H9 (cell line): ENCODE measurements at regions not wholly inside any gene's neighbourhood (a gene's known extent, or its start where the extent isn't known, plus 50 kb on each side); places are given as distances from the start of the nearest gene placed in this dataset.

Source experiments
- DNase-seq: peaks from one replicate; pipeline ENCODE4 v3.0.0-alpha.2; 2017
- H2AFZ ChIP-seq: one replicate; pipeline ENCODE4 v1.6.1; 2013; ENCODE audit warnings: mild to moderate bottlenecking, low read length, control low read depth, moderate library complexity
- H2AK5ac ChIP-seq: 2 replicates; pipeline ENCODE4 v1.6.1; 2013; ENCODE audit warnings: low read length, control low read depth, mixed read lengths; ENCODE audit not compliant: insufficient read length
- H2BK120ac ChIP-seq: one replicate; pipeline ENCODE4 v1.6.1; 2013; ENCODE audit warnings: low read depth, mild to moderate bottlenecking, low read length, control low read depth, inconsistent platforms; ENCODE audit not compliant: poor library complexity, severe bottlenecking
- H2BK12ac ChIP-seq: 2 replicates; pipeline ENCODE4 v1.6.1; 2013; ENCODE audit warnings: low read length, control low read depth, mixed read lengths, low read depth; ENCODE audit not compliant: insufficient read length
- H2BK15ac ChIP-seq: 2 replicates; pipeline ENCODE4 v1.6.1; 2013; ENCODE audit warnings: low read depth, low read length, control low read depth
- H2BK20ac ChIP-seq: one replicate; pipeline ENCODE4 v1.6.1; 2013; ENCODE audit warnings: low read depth, mild to moderate bottlenecking, low read length, control low read depth, inconsistent platforms; ENCODE audit not compliant: poor library complexity, severe bottlenecking
- H2BK5ac ChIP-seq: 2 replicates; pipeline ENCODE4 v1.6.1; 2013; ENCODE audit warnings: low read length, control low read depth, mixed read lengths; ENCODE audit not compliant: insufficient read length
- H3K14ac ChIP-seq: 2 replicates; pipeline ENCODE4 v1.6.1; 2013; ENCODE audit warnings: low read length, control low read depth; ENCODE audit not compliant: insufficient read depth
- H3K18ac ChIP-seq: 2 replicates; pipeline ENCODE4 v1.6.1; 2013; ENCODE audit warnings: low read depth, mild to moderate bottlenecking, mixed read lengths, low read length, control low read depth; ENCODE audit not compliant: insufficient read length
- H3K23ac ChIP-seq: 2 replicates; pipeline ENCODE4 v1.6.1; 2013; ENCODE audit warnings: low read length, control low read depth, mixed read lengths, low read depth; ENCODE audit not compliant: insufficient read length
- H3K23me2 ChIP-seq: 2 replicates; pipeline ENCODE4 v1.6.1; 2013; ENCODE audit warnings: low read depth, mild to moderate bottlenecking, mixed read lengths, low read length, control low read depth; ENCODE audit not compliant: insufficient read length, poor library complexity, severe bottlenecking
- H3K27ac ChIP-seq: 2 replicates; pipeline ENCODE4 v1.5.1; 2013; ENCODE audit warnings: low read length, control low read depth, mixed read lengths, low read depth; ENCODE audit not compliant: insufficient read length
- H3K27me3 ChIP-seq: 2 replicates; pipeline ENCODE4 v1.6.1; 2013; ENCODE audit warnings: low read length, control low read depth, inconsistent platforms; ENCODE audit not compliant: insufficient read depth
- H3K4ac ChIP-seq: 2 replicates; pipeline ENCODE4 v1.6.1; 2013; ENCODE audit warnings: low read depth, mild to moderate bottlenecking, control low read depth, inconsistent platforms, low read length, moderate library complexity
- H3K4me1 ChIP-seq: 2 replicates; pipeline ENCODE4 v1.6.1; 2013; ENCODE audit warnings: low read length, control low read depth, inconsistent platforms; ENCODE audit not compliant: insufficient read depth
- H3K4me2 ChIP-seq: 2 replicates; pipeline ENCODE4 v1.6.1; 2013; ENCODE audit warnings: low read length, control low read depth, mixed read lengths; ENCODE audit not compliant: insufficient read length, insufficient read depth
- H3K56ac ChIP-seq: 2 replicates; pipeline ENCODE4 v1.6.1; 2013; ENCODE audit warnings: low read depth, mild to moderate bottlenecking, mixed read lengths, low read length, control low read depth; ENCODE audit not compliant: insufficient read length
- H3K79me1 ChIP-seq: 2 replicates; pipeline ENCODE4 v1.6.1; 2013; ENCODE audit warnings: low read depth, mild to moderate bottlenecking, moderate library complexity, low read length, control low read depth, inconsistent platforms; ENCODE audit not compliant: insufficient read depth, poor library complexity, severe bottlenecking
- H3K79me2 ChIP-seq: 2 replicates; pipeline ENCODE4 v1.6.1; 2013; ENCODE audit warnings: low read length, control low read depth, inconsistent platforms; ENCODE audit not compliant: insufficient read depth
- H3K9ac ChIP-seq: 2 replicates; pipeline ENCODE4 v1.6.1; 2013; ENCODE audit warnings: low read length, control low read depth, mixed read lengths; ENCODE audit not compliant: insufficient read length; ENCODE audit errors: extremely low read depth
- H3K9me3 ChIP-seq: one replicate; pipeline ENCODE4 v1.6.1; 2013; ENCODE audit warnings: low read depth, low read length, inconsistent platforms; ENCODE audit not compliant: control insufficient read depth
- H3T11ph ChIP-seq: one replicate; pipeline ENCODE4 v1.6.1; 2013; ENCODE audit warnings: mild to moderate bottlenecking, low read length, control low read depth, inconsistent platforms
- H4K20me1 ChIP-seq: one replicate; pipeline ENCODE4 v1.6.1; 2013; ENCODE audit not compliant: control insufficient read depth, insufficient read length, insufficient read depth
- H4K5ac ChIP-seq: 2 replicates; pipeline ENCODE4 v1.6.1; 2013; ENCODE audit warnings: low read depth, mild to moderate bottlenecking, mixed read lengths, low read length, control low read depth; ENCODE audit not compliant: insufficient read length
- H4K8ac ChIP-seq: replicated peaks from 2 replicates; pipeline ENCODE4 v1.6.1; 2013; ENCODE audit warnings: low read length, control low read depth, mixed read lengths, low read depth; ENCODE audit not compliant: insufficient read length
- H4K91ac ChIP-seq: 2 replicates; pipeline ENCODE4 v1.6.1; 2013; ENCODE audit warnings: low read depth, mild to moderate bottlenecking, moderate library complexity, mixed read lengths, low read length, control low read depth; ENCODE audit not compliant: insufficient read length
- H3K27ac Mint-ChIP-seq, 3 experiments: 2 replicates in 2 of 3; 3 replicates in 1 of 3; pipeline ENCODE4 v1.8.0; 2020 to 2021; ENCODE audit warnings: mixed read lengths in 3 of 3, mild to moderate bottlenecking in 1 of 3, moderate library complexity in 1 of 3
- H3K27me3 Mint-ChIP-seq: 2 replicates; pipeline ENCODE4 v1.8.0; 2021; ENCODE audit warnings: low read depth, mild to moderate bottlenecking, moderate library complexity, mixed read lengths
- H3K36me3 Mint-ChIP-seq, 3 experiments: 2 replicates in 2 of 3; 3 replicates in 1 of 3; pipeline ENCODE4 v1.8.0; 2020 to 2021; ENCODE audit warnings: low read depth in 3 of 3, mixed read lengths in 3 of 3; ENCODE audit not compliant: insufficient read depth in 1 of 3
- H3K4me1 Mint-ChIP-seq, 2 experiments: 2 replicates each; pipeline ENCODE4 v1.8.0; 2020; ENCODE audit warnings: mixed read lengths in 2 of 2
- H3K4me3 Mint-ChIP-seq, 2 experiments: 2 replicates in 1 of 2; 3 replicates in 1 of 2; pipeline ENCODE4 v1.8.0; 2020 to 2021; ENCODE audit warnings: mild to moderate bottlenecking in 2 of 2, mixed read lengths in 2 of 2, moderate library complexity in 1 of 2
- H3K9me3 Mint-ChIP-seq, 2 experiments: 2 replicates in 1 of 2; 3 replicates in 1 of 2; pipeline ENCODE4 v1.8.0; 2020; ENCODE audit warnings: mild to moderate bottlenecking in 2 of 2, mixed read lengths in 2 of 2, moderate library complexity in 1 of 2
- WGBS: extraction: QIAGEN DNeasy Blood & Tissue Kit; methylation state at CpG from one replicate; pipeline ENCODE4 v1.1.7; 2013; ENCODE audit warnings: missing lambda C conversion rate, low lambda C conversion rate, mixed read lengths; ENCODE audit not compliant: insufficient read length; ENCODE audit errors: extremely low coverage; 5-methylcytosine and 5-hydroxymethylcytosine counted together
- TF ChIP-seq, protein P1 (sequence below): fragments of 200-600 bp; sonication (generic); conservative IDR thresholded peaks from 3 replicates; pipeline ENCODE4 v1.8.0; 2021; ENCODE audit warnings: antibody characterized with exemption, mild to moderate bottlenecking

DNA sequence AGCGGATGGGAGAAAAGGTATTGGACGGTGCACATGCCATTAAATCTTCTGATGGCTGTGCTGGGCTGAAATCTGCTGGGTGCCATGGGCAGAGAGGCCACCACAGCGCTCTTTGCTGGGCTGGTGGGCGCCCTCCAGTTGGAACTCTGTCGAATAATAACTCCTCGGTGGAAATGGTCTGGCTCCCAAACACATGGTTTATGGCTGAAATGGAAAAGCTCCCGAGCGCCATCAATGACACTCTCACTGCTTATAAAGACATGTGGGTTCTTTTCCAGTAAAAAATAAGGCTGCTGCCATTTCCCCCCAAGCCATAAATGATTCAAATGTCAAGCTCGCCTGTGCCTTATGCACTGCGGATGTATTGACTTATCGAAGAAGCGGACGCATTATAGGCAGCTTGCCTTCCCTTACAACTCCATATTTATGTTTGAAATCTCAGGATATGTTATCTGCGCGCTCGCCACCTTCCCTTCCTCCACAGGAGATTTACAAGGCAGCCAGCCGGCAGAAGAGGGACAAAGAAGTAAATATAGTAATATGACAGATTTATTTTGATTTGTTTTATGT lies 239.0 kb upstream of the MKI67 start:
- no peaks in the 10 kb centered on the region for H3K4me1 ChIP-seq
- no peaks in the 10 kb centered on the region for H3K79me2 ChIP-seq
- no peak overlapping the region for H3K27ac Mint-ChIP-seq
- H3K27ac ChIP-seq = no peak overlapping the region
- no peak overlapping the region for H2AK5ac ChIP-seq
- H4K91ac ChIP-seq = no peak overlapping the region
- no peak overlapping the region for H3K4ac ChIP-seq
- WGBS = no CpG with 5 or more reads among the region's 17 CpGs
- H3K14ac ChIP-seq = no peak overlapping the region
- H3K9ac ChIP-seq = no peak overlapping the region
- H3K27me3 ChIP-seq = no peaks in the 10 kb centered on the region
- no peak overlapping the region for H2BK15ac ChIP-seq
- no peak overlapping the region for H2BK20ac ChIP-seq
- no peak overlapping the region for H4K5ac ChIP-seq
- no peaks in the 10 kb centered on the region for H3K4me1 Mint-ChIP-seq
- H3K9me3 ChIP-seq = no peaks in the 10 kb centered on the region
- H4K20me1 ChIP-seq = no peaks in the 10 kb centered on the region
- no peak overlapping the region for H3K23ac ChIP-seq
- no peak overlapping the region for H3T11ph ChIP-seq
- no peak overlapping the region for H4K8ac ChIP-seq
- peaks cover 0 to 4% (median 0%) of the 10 kb centered on the region in 3 experiments; a peak in 2 of 7 replicates for H3K36me3 Mint-ChIP-seq
- no peak overlapping the region for H2AFZ ChIP-seq
- H3K56ac ChIP-seq = no peak overlapping the region
- H3K9me3 Mint-ChIP-seq = peaks cover 2 to 11% of the 10 kb centered on the region in 2 experiments; a peak in 4 of 5 replicates
- H3K27me3 Mint-ChIP-seq = peaks cover 14% of the 10 kb centered on the region
- TF ChIP-seq, protein P1, sequence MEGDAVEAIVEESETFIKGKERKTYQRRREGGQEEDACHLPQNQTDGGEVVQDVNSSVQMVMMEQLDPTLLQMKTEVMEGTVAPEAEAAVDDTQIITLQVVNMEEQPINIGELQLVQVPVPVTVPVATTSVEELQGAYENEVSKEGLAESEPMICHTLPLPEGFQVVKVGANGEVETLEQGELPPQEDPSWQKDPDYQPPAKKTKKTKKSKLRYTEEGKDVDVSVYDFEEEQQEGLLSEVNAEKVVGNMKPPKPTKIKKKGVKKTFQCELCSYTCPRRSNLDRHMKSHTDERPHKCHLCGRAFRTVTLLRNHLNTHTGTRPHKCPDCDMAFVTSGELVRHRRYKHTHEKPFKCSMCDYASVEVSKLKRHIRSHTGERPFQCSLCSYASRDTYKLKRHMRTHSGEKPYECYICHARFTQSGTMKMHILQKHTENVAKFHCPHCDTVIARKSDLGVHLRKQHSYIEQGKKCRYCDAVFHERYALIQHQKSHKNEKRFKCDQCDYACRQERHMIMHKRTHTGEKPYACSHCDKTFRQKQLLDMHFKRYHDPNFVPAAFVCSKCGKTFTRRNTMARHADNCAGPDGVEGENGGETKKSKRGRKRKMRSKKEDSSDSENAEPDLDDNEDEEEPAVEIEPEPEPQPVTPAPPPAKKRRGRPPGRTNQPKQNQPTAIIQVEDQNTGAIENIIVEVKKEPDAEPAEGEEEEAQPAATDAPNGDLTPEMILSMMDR = no peak
- no peak overlapping the region for H2BK5ac ChIP-seq
- no peak overlapping the region for H3K18ac ChIP-seq
- no peaks in the 10 kb centered on the region for H3K79me1 ChIP-seq
- no peak overlapping the region for H3K4me2 ChIP-seq
- H3K23me2 ChIP-seq = peaks cover 2% of the 10 kb centered on the region
- H2BK12ac ChIP-seq = no peak overlapping the region
- no peak for DNase-seq
- H2BK120ac ChIP-seq = no peak overlapping the region
- no peak overlapping the region for H3K4me3 Mint-ChIP-seq
